ENCODE measurements at regions not wholly inside any gene's neighbourhood (a gene's known extent, or its start where the extent isn't known, plus 50 kb on each side); places are given as distances from the start of the nearest gene placed in this dataset.

DNA sequence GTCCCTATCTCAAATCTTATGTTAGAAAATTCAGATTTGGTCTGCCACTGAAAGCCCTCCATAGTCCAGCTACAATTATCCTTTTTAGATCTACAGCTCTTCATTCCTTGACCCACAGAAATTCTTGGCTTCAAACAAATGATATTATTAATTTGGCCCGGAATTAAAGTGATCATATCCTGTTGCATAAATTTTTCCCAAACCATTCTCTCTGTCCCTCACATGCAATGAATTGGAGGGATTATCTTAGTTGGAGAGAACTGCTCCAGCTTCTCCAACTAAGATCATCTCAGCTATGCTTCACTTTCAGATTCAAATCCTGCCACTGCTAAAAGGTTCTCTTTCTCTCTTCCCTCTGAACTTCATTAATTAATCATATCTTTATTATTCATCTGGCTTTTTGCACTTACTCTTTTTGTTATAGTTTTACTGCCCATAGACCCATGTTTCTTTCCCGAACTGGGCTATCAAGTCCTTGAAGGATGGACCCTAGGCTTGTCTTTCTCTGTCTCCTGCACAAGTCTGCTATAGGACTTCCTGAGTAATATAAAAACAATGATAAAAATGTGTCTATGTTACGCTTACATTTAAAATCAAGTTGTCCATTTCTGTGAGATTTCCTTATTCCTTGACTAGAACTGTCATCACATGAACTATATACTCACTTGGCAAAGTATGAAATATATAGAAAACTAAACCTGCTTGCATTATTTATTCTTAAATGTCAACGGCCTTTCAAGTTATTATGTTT lies 493.9 kb upstream of the MARCKS start:
- TF ChIP-seq, protein P1, sequence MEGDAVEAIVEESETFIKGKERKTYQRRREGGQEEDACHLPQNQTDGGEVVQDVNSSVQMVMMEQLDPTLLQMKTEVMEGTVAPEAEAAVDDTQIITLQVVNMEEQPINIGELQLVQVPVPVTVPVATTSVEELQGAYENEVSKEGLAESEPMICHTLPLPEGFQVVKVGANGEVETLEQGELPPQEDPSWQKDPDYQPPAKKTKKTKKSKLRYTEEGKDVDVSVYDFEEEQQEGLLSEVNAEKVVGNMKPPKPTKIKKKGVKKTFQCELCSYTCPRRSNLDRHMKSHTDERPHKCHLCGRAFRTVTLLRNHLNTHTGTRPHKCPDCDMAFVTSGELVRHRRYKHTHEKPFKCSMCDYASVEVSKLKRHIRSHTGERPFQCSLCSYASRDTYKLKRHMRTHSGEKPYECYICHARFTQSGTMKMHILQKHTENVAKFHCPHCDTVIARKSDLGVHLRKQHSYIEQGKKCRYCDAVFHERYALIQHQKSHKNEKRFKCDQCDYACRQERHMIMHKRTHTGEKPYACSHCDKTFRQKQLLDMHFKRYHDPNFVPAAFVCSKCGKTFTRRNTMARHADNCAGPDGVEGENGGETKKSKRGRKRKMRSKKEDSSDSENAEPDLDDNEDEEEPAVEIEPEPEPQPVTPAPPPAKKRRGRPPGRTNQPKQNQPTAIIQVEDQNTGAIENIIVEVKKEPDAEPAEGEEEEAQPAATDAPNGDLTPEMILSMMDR (IDR thresholded peaks at IDR 0.05): no peak

DNA sequence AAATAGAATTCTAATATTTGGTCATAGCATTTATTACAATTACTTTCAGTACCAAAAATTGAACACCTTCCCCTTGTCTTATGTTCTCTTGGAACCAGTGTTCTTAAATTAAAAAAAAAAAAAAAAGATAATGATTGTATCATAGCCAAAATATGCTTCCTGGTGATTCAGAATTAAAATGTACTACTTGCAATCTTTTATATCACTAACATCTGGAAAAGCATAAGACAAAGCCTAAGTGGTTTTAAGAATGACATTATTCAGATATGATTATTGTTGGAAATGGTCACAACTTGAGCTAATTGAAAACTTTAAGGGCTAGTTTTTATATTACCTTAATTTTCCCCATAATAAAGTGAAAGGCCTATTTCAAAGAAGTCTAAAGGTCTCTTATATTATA lies 493.3 kb upstream of the MARCKS start:
- TF ChIP-seq, protein P1 (IDR thresholded peaks at IDR 0.05): no peak

DNA sequence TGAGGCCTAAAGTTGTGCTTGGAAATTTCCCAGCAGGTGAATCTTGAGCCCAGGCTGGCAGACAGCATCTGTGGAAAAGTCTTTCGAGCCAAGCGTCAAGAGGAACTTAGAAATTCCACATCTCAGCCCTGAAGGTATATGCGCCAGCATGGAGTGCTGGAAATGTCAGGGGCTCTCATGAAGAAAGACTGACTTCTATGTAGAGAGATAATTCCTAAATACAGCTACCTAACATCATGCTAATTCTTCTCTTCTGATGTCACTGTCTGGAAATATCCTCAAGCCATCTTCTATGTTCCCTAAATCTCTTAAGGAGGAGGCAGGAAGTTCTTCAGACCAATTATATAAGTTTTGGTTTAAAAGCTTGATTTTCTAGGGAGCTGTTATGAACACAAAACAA lies 492.4 kb upstream of the MARCKS start:
- TF ChIP-seq, protein P1 (IDR thresholded peaks at IDR 0.05): no peak

DNA sequence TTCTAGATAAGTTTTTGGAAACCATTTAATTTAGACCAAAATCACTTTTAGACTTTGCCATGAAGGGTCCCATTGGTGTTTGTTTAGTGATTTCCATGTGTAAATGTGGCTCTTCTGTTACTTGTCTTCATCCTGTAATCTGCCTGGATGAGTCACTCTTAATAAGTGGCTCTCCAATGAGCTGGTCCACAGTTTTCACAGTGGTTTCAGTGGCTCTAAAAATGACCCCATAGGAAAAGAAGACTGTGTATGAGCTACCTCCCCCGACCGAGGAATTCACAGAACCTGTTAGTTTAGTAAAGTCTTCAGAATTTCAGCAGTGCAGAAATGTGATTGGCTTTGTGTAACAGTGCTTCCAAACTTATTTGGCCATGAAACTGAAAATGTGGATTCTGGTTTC lies 492.0 kb upstream of the MARCKS start:
- TF ChIP-seq, protein P1 (IDR thresholded peaks at IDR 0.05): no peak

DNA sequence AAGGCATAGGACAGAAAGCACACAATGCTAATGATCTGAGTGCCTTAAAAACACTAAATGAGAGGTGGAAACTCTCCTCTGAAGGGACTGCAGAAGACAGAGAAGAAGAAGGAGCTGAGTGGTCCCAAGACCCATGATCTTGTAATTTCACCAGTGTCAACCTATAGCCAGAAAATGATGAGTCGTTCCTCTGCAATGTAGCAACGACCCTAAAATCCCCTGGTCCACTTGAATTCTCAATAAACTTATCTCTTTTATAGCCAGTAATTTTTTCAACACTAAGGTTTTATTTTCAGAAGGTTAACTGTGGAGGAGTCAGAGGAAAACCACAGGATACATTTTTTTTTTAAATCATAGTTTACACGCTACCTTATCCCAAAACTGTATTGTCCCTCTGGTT lies 490.6 kb upstream of the MARCKS start:
- TF ChIP-seq, protein P1 (IDR thresholded peaks at IDR 0.05): no peak

DNA sequence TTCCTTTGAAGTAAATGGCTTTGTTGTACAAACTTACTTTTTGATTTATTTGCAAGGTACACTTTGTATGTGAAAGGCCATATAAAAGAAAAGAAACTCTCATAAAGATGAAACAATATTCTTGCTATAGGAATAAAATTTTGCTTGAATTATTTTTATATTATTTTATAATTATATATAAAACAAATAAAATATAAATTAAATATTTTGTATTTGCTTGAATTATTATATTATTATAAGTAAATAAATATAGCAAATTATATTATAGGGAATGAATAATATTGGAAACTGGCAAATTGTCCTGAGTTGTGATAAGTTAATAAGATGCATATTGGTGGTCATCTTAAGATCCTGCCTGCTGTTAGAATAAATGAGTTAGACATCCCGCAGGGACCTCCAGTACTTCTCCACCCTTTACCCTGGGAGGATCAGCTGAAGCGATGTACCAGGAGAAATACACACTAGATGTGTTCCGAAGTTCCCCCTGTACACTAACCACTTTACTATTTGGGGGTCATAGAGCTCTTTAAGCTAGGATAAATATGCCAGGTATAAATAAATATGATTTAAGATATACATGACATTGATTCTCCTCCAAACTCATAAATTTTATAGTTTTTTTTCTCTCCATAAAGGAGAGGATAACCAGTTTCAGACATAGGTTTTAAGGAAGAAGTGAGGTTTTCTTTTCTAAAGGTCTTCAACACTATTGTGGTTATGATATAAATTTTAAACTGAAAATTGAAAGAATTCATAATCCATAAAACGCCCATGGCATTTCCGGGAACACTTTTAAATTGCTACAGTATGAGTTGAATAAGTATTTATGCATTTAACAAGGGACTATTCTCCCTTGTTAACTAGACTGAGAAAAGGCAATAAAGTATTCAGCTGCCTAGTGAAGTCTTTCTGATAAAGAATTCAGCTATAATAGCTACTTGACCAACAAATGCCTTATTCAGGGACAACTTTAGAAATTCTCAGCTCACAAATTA lies 486.3 kb upstream of the MARCKS start:
- TF ChIP-seq, protein P1 (IDR thresholded peaks at IDR 0.05): no peak

DNA sequence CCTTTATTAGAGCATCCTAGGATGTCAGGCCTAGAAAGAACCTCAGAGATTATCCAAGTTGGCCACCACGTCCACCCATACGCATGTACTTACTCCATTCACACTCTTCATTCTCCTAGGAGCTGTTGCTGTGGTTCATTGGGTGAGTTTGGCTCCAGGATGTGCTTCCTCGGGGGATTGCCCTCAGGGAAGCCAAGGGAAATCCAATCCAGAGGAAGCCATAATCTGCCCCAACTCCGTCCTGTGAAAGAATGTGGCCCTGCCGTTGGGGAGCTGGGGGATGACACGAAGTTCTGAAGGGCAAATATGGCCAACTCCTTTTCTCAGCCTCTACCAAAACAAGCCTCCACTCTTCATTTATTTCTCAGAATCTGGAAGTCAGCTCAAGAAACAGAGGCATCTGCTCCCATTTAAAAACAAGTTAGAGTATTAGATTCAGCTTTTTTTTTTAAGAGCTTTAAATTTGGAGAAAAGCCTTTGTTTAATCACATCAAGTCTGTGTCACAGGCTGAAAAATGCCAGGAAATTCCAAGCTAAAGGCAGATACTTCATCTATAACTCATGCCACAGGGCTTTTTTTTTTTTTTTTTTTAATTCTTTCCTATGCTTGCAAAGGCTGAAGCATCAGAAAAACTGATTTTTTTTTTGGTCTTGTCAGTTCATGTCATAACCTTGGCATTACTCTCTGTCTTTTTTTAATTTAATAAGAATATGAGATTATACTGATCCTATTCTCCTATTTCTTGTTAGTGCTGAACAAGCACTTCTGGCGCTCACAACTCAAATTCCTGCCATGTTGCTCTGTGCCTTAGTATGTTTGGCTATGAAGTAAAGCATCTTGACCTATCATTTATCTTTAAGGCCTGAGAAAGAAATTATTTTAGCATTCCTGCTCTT lies 480.9 kb upstream of the MARCKS start:
- TF ChIP-seq, protein P1 (IDR thresholded peaks at IDR 0.05): no peak
